ENCODE measurements at regions not wholly inside any gene's neighbourhood (a gene's known extent, or its start where the extent isn't known, plus 50 kb on each side); places are given as distances from the start of the nearest gene placed in this dataset.

GRCh38 chr2:133654949-133655348 lies 86.7 kb upstream of the NCKAP5 start:
- TF ChIP-seq CTCF (conservative IDR thresholded peaks at IDR 0.05 in 1 of 2, IDR thresholded peaks at IDR 0.05 in 1 of 2; ENCODE audit: low read depth in 1 of 2, low read length in 2 of 2), result no peak
- TF ChIP-seq EZH2 (IDR thresholded peaks at IDR 0.05; ENCODE audit: low read length, missing control alignments), result no peak
- H3K79me2 ChIP-seq (ENCODE audit: control insufficient read depth, insufficient read depth, low read length), result no peaks in the 10 kb centered on the region

GRCh38 chr2:133655610-133656009 lies 87.3 kb upstream of the NCKAP5 start:
- Histone ChIP-seq H3K9ac (ENCODE audit: insufficient read depth, low read length) (no peak overlapping the region), H3K27me3 (ENCODE audit: control insufficient read depth, insufficient read depth, low read length) (no peaks in the 10 kb centered on the region), H3K4me1 (ENCODE audit: control insufficient read depth, extremely low read depth, insufficient read depth, low read length) (no peaks in the 10 kb centered on the region), H3K4me3 (replicated peaks in 1 of 4; ENCODE audit: control extremely low read depth in 1 of 4, insufficient read depth in 1 of 4, low read depth in 3 of 4, low read length in 4 of 4) (no peak overlapping the region), H3K27ac (ENCODE audit: insufficient read depth, low read length) (no peak overlapping the region), H3K36me3 (ENCODE audit: control insufficient read depth, insufficient read depth, low read length) (no peaks in the 10 kb centered on the region), H4K20me1 (ENCODE audit: control insufficient read depth, extremely low read depth, insufficient read depth, low read length) (no peaks in the 10 kb centered on the region), H3K9me3 (ENCODE audit: control insufficient read depth, insufficient read depth, low read depth, low read length) (no peaks in the 10 kb centered on the region), H3K79me2 (ENCODE audit: control insufficient read depth, insufficient read depth, low read length) (no peaks in the 10 kb centered on the region), H3K4me2 (ENCODE audit: extremely low read depth, insufficient read depth, low read length) (no peak overlapping the region), H2AFZ (ENCODE audit: low read length) (no peak overlapping the region)
- no peak for DNase-seq (ENCODE audit: low read depth in 2 of 2)
- TF ChIP-seq EZH2 (IDR thresholded peaks at IDR 0.05; ENCODE audit: low read length, missing control alignments) (no peak), CTCF (conservative IDR thresholded peaks at IDR 0.05 in 1 of 2, IDR thresholded peaks at IDR 0.05 in 1 of 2; ENCODE audit: low read depth in 1 of 2, low read length in 2 of 2) (no peak)

More at GRCh38 chr2:133654949-133655348, 86.7 kb upstream of the NCKAP5 start:
- no peaks in the 10 kb centered on the region for H4K20me1 ChIP-seq (ENCODE audit: control insufficient read depth, extremely low read depth, insufficient read depth, low read length)
- H2AFZ ChIP-seq (ENCODE audit: low read length), result no peak overlapping the region
- H3K4me1 ChIP-seq (ENCODE audit: control insufficient read depth, extremely low read depth, insufficient read depth, low read length), result no peaks in the 10 kb centered on the region
- H3K4me3 ChIP-seq (replicated peaks in 1 of 4; ENCODE audit: control extremely low read depth in 1 of 4, insufficient read depth in 1 of 4, low read depth in 3 of 4, low read length in 4 of 4), result no peak overlapping the region
- H3K9ac ChIP-seq (ENCODE audit: insufficient read depth, low read length), result no peak overlapping the region
- H3K27me3 ChIP-seq (ENCODE audit: control insufficient read depth, insufficient read depth, low read length), result no peaks in the 10 kb centered on the region
- H3K4me2 ChIP-seq (ENCODE audit: extremely low read depth, insufficient read depth, low read length), result no peak overlapping the region
- no peaks in the 10 kb centered on the region for H3K9me3 ChIP-seq (ENCODE audit: control insufficient read depth, insufficient read depth, low read depth, low read length)
- no peak overlapping the region for H3K27ac ChIP-seq (ENCODE audit: insufficient read depth, low read length)
- DNase-seq (ENCODE audit: low read depth in 2 of 2), result no peak
- no peaks in the 10 kb centered on the region for H3K36me3 ChIP-seq (ENCODE audit: control insufficient read depth, insufficient read depth, low read length)

- no peak overlapping the region for H3K4me3 ChIP-seq (replicated peaks in 1 of 4; ENCODE audit: control extremely low read depth in 1 of 4, insufficient read depth in 1 of 4, low read depth in 3 of 4, low read length in 4 of 4)
- H3K79me2 ChIP-seq (ENCODE audit: control insufficient read depth, insufficient read depth, low read length), result no peaks in the 10 kb centered on the region
- H2AFZ ChIP-seq (ENCODE audit: low read length), result no peak overlapping the region
- no peaks in the 10 kb centered on the region for H4K20me1 ChIP-seq (ENCODE audit: control insufficient read depth, extremely low read depth, insufficient read depth, low read length)
- H3K27me3 ChIP-seq (ENCODE audit: control insufficient read depth, insufficient read depth, low read length), result no peaks in the 10 kb centered on the region
- H3K27ac ChIP-seq (ENCODE audit: insufficient read depth, low read length), result no peak overlapping the region
- H3K4me1 ChIP-seq (ENCODE audit: control insufficient read depth, extremely low read depth, insufficient read depth, low read length), result no peaks in the 10 kb centered on the region
- H3K36me3 ChIP-seq (ENCODE audit: control insufficient read depth, insufficient read depth, low read length), result no peaks in the 10 kb centered on the region
- no peak overlapping the region for H3K9ac ChIP-seq (ENCODE audit: insufficient read depth, low read length)
- H3K9me3 ChIP-seq (ENCODE audit: control insufficient read depth, insufficient read depth, low read depth, low read length), result no peaks in the 10 kb centered on the region
- H3K4me2 ChIP-seq (ENCODE audit: extremely low read depth, insufficient read depth, low read length), result no peak overlapping the region
- peak in 1 of 2 donors; percentile 90 for DNase-seq (ENCODE audit: low read depth in 2 of 2)
- TF ChIP-seq CTCF (conservative IDR thresholded peaks at IDR 0.05 in 1 of 2, IDR thresholded peaks at IDR 0.05 in 1 of 2; ENCODE audit: low read depth in 1 of 2, low read length in 2 of 2), result no peak
- no peak for TF ChIP-seq EZH2 (IDR thresholded peaks at IDR 0.05; ENCODE audit: low read length, missing control alignments)
These were observed 89.3 kb upstream of the NCKAP5 start for GRCh38 chr2:133657591-133657990.
